ENCODE measurements at regions not wholly inside any gene's neighbourhood (a gene's known extent, or its start where the extent isn't known, plus 50 kb on each side); places are given as distances from the start of the nearest gene placed in this dataset.

DNA sequence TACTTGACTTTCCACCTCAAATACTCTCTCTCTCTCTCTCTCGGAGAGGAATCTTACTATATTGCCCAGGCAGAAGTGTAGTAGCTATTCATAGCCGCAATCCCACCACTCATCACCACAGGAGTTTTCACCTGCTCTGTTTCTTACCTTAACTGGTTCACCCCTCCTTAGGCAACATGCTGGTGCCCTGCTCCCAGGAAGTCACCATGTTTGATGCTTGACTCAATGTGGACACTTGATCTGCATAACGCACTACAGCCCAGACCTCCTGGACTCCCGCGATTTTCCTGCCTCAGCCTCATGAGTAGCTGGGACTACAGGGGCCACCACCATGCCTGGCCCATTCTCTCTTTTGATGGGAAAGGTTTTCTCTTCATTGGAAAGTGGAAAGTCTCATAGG, 271.8 kb downstream of the FBXW7 start:
- no peak overlapping the region for H2AFZ ChIP-seq (ENCODE audit: low read depth)
- H3K4me3 ChIP-seq (IDR thresholded peaks at IDR 0.05; ENCODE audit: insufficient read depth, low read depth, low read length) = no peak overlapping the region
- TF ChIP-seq, protein P1, sequence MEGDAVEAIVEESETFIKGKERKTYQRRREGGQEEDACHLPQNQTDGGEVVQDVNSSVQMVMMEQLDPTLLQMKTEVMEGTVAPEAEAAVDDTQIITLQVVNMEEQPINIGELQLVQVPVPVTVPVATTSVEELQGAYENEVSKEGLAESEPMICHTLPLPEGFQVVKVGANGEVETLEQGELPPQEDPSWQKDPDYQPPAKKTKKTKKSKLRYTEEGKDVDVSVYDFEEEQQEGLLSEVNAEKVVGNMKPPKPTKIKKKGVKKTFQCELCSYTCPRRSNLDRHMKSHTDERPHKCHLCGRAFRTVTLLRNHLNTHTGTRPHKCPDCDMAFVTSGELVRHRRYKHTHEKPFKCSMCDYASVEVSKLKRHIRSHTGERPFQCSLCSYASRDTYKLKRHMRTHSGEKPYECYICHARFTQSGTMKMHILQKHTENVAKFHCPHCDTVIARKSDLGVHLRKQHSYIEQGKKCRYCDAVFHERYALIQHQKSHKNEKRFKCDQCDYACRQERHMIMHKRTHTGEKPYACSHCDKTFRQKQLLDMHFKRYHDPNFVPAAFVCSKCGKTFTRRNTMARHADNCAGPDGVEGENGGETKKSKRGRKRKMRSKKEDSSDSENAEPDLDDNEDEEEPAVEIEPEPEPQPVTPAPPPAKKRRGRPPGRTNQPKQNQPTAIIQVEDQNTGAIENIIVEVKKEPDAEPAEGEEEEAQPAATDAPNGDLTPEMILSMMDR (conservative IDR thresholded peaks at IDR 0.05; ENCODE audit: low read depth, low read length) = no peak
- no peak overlapping the region for H3K9ac ChIP-seq
- H3K79me2 ChIP-seq (ENCODE audit: insufficient read depth, low read depth) = no peaks in the 10 kb centered on the region
- H3K36me3 ChIP-seq (ENCODE audit: insufficient read depth) = no peaks in the 10 kb centered on the region
- H4K20me1 ChIP-seq (ENCODE audit: insufficient read depth) = no peaks in the 10 kb centered on the region
- H3K27ac ChIP-seq = no peak overlapping the region
- H3K27me3 ChIP-seq (ENCODE audit: insufficient read depth, low read depth) = no peaks in the 10 kb centered on the region
- no peaks in the 10 kb centered on the region for H3K4me1 ChIP-seq (ENCODE audit: low read depth, poor library complexity, severe bottlenecking)
- no peak overlapping the region for H3K4me2 ChIP-seq

DNA sequence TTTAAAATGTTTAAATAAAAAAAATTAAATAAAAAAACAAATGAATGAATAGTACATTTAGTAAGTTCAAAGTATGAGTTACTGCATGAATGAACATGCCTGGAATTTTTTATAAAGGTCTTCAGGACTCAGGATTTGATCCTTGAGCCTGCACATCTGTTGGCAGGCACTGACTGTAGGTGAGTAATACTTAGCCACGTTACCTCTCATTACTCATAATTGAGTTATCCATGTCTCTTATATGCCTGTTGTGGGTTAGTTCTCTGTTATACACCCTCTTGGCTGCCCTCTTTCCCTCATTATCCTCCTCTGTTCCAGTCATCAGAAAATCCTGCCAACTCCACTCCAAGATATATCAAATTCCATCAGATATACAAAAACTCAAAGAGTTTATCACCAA, 276.0 kb downstream of the FBXW7 start:
- Histone ChIP-seq H3K4me3 (IDR thresholded peaks at IDR 0.05; ENCODE audit: insufficient read depth, low read depth, low read length) (no peak overlapping the region), H4K20me1 (ENCODE audit: insufficient read depth) (no peaks in the 10 kb centered on the region), H3K79me2 (ENCODE audit: insufficient read depth, low read depth) (no peaks in the 10 kb centered on the region), H3K4me2 (no peak overlapping the region), H3K27ac (no peak overlapping the region), H3K36me3 (ENCODE audit: insufficient read depth) (no peaks in the 10 kb centered on the region), H3K4me1 (ENCODE audit: low read depth, poor library complexity, severe bottlenecking) (no peaks in the 10 kb centered on the region), H3K9ac (no peak overlapping the region), H3K27me3 (ENCODE audit: insufficient read depth, low read depth) (no peaks in the 10 kb centered on the region), H2AFZ (ENCODE audit: low read depth) (no peak overlapping the region)
- TF ChIP-seq, protein P1 (conservative IDR thresholded peaks at IDR 0.05; ENCODE audit: low read depth, low read length) = no peak

GRCh38 chr4:152258804-152259708, 276.8 kb downstream of the FBXW7 start:
- no peak overlapping the region for H3K4me3 ChIP-seq (IDR thresholded peaks at IDR 0.05; ENCODE audit: insufficient read depth, low read depth, low read length)
- H3K79me2 ChIP-seq (ENCODE audit: insufficient read depth, low read depth) = no peaks in the 10 kb centered on the region
- no peaks in the 10 kb centered on the region for H4K20me1 ChIP-seq (ENCODE audit: insufficient read depth)
- no peak overlapping the region for H3K4me2 ChIP-seq
- no peaks in the 10 kb centered on the region for H3K36me3 ChIP-seq (ENCODE audit: insufficient read depth)
- no peak overlapping the region for H3K27ac ChIP-seq
- H3K4me1 ChIP-seq (ENCODE audit: low read depth, poor library complexity, severe bottlenecking) = no peaks in the 10 kb centered on the region
- TF ChIP-seq, protein P1 (conservative IDR thresholded peaks at IDR 0.05; ENCODE audit: low read depth, low read length) = no peak
- no peaks in the 10 kb centered on the region for H3K27me3 ChIP-seq (ENCODE audit: insufficient read depth, low read depth)
- H3K9ac ChIP-seq = no peak overlapping the region
- H2AFZ ChIP-seq (ENCODE audit: low read depth) = no peak overlapping the region

DNA sequence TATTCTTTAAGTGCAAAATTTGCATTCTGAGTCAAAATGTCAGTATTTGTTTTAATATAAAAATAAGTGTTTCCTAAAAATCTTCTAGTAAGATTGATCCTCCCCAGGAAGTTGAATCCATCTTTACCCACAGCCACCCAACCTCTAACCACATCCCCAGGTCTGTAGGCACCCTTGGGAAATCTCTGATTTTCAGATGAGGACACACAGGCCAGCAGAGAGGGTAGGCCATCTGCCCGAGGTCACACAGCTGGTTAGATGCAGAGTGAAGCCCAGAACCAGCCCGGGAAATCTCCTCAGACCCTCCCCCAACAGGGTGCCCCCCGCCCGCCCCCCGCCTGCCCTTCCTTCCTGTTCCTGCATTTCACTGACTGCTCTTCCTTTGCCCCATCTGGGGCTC, 277.5 kb downstream of the FBXW7 start:
- Histone ChIP-seq H3K79me2 (ENCODE audit: insufficient read depth, low read depth) (no peaks in the 10 kb centered on the region), H3K36me3 (ENCODE audit: insufficient read depth) (no peaks in the 10 kb centered on the region), H3K27ac (no peak overlapping the region), H4K20me1 (ENCODE audit: insufficient read depth) (no peaks in the 10 kb centered on the region), H2AFZ (ENCODE audit: low read depth) (no peak overlapping the region), H3K27me3 (ENCODE audit: insufficient read depth, low read depth) (no peaks in the 10 kb centered on the region), H3K4me2 (no peak overlapping the region), H3K4me3 (IDR thresholded peaks at IDR 0.05; ENCODE audit: insufficient read depth, low read depth, low read length) (no peak overlapping the region), H3K9ac (no peak overlapping the region), H3K4me1 (ENCODE audit: low read depth, poor library complexity, severe bottlenecking) (no peaks in the 10 kb centered on the region)
- TF ChIP-seq, protein P1 (conservative IDR thresholded peaks at IDR 0.05; ENCODE audit: low read depth, low read length) = no peak
